G401.6 (cell line): ENCODE measurements at regions not wholly inside any gene's neighbourhood (a gene's known extent, or its start where the extent isn't known, plus 50 kb on each side); places are given as distances from the start of the nearest gene placed in this dataset.

Experiments used
- FAIRE-seq: peaks from 2 replicates; lab custom pipeline; 2012; peaks lifted over from hg19 to GRCh38; lab: Jason Lieb, UNC

- no peak for FAIRE-seq
Measured at GRCh38 chr6:165872811-165873210, 209.8 kb upstream of the PDE10A start.

GRCh38 chr6:165872311-165872710 is 209.3 kb upstream of the PDE10A start:
- no peak for FAIRE-seq

DNA sequence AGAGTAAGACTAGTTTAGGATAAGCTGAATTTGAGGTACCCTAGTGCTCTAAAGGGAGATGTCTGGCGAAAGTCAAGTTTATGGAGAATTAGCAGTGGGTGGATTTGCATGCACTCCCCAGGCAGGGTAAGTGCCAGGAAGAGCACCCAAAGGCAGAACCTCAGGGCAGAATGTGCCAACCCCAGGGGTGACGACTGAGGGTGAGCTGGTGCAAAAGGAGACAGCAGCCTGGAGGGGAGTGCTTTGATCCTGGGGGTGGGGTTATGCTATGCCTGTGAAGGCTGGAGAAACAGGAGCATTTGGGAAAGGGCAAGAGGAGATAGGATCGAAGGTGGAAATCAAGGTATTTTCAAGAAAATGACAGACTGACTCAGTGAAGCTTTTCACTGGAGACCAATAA is 208.5 kb upstream of the PDE10A start:
- FAIRE-seq = no peak

- FAIRE-seq = no peak
Measured at GRCh38 chr6:165869526-165869925, 206.5 kb upstream of the PDE10A start.

DNA sequence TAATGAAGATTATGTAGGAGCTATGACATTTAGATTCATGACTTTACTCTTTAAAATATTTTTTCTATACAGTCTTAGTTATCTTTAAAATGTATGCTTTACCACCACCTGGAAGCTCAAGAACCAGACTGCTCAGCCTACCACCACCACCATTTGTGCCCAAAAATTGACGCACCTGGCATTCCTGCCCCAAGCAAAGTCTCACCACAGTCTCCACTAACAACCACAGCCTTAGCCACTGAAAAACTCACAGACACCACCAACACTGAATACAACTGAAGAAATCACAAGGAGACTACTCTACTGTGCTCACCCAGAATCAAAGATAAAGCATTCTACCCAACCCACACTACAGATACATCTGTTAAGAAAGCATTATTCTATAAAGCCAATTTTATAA is 201.9 kb upstream of the PDE10A start:
- no peak for FAIRE-seq

- no peak for FAIRE-seq
Measured at GRCh38 chr6:165864218-165864617, 201.2 kb upstream of the PDE10A start.

DNA sequence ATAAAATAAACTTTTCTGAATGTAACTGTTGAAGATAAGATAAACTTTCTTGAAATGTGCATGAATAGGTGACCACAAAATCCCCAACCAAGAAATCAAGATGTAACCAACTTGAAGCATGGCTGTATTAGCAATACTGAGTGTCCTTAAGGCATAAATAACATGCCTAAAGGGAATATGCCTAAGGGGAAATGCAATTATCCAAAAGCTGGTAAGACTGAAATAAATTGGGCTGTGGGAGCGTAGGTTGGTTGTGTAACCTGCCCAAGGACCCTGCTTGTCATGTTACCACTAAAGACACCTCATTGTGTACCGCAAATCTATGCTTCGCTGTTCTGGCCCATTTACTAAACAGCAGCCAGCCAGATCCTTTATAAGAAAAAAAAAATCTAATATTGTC is 200.8 kb upstream of the PDE10A start:
- no peak for FAIRE-seq

GRCh38 chr6:165862813-165863212 is 199.8 kb upstream of the PDE10A start:
- FAIRE-seq = no peak

DNA sequence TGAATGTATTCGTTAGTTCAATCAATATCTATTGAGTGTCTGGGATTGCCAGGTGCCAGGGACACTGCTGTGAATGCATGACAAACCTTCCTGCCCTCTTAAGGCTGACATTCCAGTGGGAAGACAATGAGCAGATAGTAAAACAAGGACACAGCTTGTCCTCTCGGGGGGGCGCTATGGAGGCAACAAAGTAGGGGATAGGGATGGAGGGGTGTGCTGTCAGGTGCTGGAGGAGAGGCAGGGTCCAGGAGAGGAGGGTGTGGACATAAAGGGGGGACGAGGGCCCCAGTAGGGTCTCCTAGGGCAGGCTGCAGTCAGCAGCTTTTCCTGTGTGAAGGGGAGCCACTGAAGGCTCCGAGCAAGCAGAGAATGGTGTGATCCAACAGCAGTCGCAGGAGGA is 198.2 kb upstream of the PDE10A start:
- no peak for FAIRE-seq

GRCh38 chr6:165858586-165858985 is 195.5 kb upstream of the PDE10A start:
- FAIRE-seq = no peak

GRCh38 chr6:165855856-165856255 is 192.8 kb upstream of the PDE10A start:
- no peak for FAIRE-seq

GRCh38 chr6:165854863-165855593 is 192.0 kb upstream of the PDE10A start:
- no peak for FAIRE-seq

DNA sequence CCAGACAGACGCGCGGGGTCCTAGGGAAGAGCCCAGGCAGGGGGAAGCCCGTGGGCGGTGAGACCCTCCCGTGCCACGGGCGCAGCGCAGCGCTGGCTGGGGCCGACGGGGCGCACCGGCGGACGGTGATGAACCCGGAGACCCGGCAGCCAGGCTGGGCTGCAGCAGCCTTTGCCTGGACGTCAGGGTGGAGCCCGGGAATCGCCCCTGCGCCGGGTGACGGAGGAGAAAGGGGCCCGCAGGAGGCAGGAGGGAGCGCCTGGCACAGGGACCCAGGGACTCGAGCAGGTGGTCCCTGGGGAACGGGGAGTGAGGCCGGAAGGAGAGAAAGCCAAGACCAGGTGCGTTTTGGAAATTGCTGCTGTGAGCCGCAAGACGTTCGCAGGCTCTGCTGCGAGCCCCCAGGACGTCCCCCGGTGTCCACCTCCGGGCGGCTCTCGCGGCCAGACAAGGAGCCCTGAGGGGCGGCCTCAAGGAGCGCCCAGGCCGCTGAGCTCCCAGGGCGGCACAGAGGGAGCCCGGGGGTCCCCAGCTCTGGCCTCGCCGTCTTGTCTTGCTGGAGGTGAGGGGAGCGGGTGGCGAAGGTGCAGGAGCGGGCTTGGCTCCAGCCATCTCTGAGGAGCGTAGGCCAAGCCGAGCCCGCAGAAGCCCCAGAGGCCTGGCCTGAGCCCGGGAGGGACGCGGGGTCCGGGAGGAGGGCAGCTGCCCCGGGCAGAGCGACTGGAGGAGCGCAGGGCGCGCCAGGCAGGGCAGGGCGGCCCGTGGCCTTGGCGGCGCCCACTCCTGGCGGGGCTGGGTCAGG is 191.2 kb upstream of the PDE10A start:
- no peak for FAIRE-seq

DNA sequence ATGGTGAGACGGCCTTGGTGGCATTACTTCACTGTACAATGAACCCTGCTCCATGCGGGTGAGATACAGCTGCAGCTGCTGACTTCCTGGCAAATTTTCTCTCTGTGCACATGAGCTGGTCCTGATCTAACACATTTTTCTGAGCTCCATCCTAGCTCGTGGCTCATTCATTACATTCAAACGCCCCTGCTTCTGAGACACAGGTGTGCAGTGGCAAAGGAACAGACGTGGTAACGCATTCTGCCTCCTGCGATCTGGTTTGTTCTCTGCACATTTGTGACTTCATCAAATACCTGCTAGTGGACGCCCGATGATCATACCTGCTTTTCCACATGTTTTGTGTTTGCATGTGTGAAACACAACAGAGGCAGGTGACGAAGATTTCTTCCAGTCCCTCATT is 189.6 kb upstream of the PDE10A start:
- no peak for FAIRE-seq

- FAIRE-seq = peak; percentile 70
Measured at GRCh38 chr6:165850434-165851019, 187.5 kb upstream of the PDE10A start.

- no peak for FAIRE-seq
Measured at GRCh38 chr6:165849534-165850430, 186.7 kb upstream of the PDE10A start.

- FAIRE-seq = no peak
Measured at GRCh38 chr6:165848086-165848426, 185.0 kb upstream of the PDE10A start.

DNA sequence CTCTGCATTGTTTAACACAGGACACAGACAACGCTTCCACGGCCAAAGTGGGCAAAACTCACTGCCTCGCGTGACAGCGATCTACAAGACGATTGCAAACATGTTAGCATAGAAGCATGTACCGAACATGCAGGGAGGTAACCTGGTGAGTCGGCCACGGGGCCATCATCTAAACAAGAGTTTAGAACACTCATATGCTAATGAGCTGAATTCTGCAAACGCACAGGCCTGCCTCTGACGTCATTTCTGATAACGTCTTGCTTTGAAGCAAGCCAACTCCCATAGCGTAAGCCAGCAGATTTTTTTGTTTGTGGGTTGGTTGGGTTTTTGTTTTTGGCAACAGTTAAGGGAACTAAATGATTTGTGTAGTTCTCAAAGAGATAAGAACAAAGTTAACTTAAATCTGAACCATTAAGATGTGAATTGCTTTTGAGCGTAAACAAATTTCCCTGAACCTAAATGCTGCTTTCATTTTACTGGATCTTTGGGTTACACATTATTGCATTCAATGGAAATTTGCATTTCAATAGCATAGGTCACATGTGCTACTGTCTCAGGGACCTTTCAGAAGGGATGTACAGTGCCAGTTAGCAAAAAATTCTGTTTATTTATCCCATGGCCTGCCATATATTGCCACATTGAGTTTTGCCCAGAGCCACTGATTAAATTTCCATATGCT is 184.5 kb upstream of the PDE10A start:
- no peak for FAIRE-seq

DNA sequence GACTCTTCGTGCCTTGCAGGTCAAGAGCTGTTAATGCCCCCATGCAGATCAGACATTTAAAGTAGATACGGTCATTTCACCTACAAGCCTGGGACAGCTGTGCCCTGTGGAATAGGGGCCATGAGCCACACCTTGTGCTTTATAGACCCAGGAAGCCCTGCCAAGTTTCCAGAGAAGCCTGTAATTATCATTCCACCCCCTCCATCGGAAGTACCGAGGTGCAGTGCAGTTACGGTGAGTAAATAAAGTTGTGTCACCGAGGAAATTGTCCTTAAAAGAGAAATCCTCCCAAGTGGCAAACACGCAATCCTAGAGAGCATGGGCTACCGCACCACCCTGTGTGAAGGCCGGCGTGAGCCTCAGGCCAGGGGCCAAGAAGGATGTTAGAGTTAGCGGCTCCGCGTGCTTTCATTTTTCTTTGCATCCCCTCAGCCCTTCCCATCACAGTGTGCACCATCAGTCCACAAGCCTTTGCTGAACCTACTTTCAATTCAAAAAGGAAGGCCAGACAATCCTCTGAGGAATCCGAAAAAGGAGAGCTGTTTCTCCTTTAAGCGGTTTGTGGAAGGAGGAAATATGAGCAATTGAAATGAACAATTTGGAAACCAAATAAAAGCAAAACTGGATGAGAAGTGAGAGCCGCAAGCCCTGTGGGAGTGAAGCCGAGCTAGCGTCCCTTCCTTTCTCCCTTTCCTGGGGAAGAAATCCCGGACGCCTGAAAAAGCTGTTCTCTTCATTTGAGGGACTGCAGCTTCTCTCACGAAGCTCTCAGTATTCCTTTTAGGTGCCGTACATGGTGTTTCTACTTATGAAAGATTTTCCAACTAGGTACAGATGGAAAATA is 183.3 kb upstream of the PDE10A start:
- no peak for FAIRE-seq

DNA sequence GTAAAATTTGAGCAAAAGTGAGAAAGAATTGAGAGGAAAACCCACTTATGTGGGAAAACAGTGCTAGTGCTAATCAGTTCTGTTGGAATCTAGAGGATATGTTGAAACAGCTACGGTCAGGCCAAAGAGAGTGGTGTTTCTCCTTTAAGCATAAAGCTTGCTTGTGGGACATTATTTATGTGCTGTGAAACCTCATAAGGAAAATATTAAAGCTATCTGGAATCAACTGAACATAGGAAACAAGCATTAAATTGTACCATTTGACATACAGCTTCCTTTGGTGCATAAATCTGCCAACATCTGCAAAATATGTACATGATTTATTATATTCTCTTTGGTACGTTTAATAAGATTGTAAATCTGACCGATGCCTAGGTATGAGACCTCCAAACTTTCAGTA is 182.5 kb upstream of the PDE10A start:
- FAIRE-seq = no peak

DNA sequence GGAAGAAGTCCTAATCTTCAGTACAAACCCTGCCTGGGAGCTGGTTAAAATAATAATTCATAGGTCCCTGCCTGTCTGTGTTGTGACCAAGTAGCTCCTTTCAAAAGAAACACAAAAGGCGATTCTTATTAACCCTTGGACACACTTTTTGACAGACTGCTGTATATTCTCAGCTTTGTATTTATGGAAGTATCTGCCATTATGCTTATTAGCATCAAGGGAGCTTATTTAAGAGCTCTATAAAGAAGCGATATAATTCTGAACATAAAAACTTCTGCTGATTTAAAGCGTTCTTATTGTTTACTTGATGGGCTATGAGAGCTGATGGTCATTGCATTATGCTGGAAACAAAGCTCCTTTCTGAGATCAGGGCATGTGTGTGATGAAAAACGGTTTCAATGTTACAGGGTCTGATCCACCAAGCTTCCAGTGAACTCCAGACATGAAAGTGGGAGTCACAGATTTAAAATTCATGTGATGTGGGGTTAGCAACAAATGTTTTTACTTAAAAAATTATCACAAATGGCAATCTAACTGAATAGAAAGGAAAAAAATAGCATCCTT is 181.8 kb upstream of the PDE10A start:
- no peak for FAIRE-seq
